Embryonic facial prominence (tissue), 1 donor: ENCODE measurements at regions not wholly inside any gene's neighbourhood (a gene's known extent, or its start where the extent isn't known, plus 50 kb on each side); places are given as distances from the start of the nearest gene placed in this dataset.

Source experiments
- DNase-seq: peaks from one replicate; pipeline ENCODE4 v3.0.0-alpha.2; 2016; ENCODE audit errors: extremely low spot score

- DNase-seq, result no peak
These were observed 635.0 kb downstream of the TBL1XR1 start for GRCh38 chr3:176562331-176562730.

DNA sequence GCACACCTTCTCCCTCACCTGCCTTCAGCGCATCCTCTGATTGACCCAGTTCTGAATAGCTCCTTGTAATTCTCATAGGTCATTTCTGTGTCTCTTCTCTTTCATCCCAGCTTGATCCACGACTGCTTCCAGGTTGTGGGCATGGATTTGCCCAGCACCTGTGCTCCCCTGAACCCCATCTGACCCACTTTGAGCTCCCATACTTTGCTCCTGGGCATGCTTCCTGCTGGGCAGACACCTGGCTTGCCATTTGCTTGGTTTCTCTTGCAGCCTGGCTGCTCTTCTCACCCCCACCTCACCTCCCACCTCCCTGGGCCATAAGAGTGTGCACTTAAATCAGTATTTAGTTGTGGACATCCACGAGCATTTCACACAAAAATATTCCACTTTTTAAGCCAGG lies 635.5 kb downstream of the TBL1XR1 start:
- no peak for DNase-seq

GRCh38 chr3:176554791-176555654 lies 642.3 kb downstream of the TBL1XR1 start:
- DNase-seq, result no peak

GRCh38 chr3:176554264-176554663 lies 643.0 kb downstream of the TBL1XR1 start:
- no peak for DNase-seq

DNA sequence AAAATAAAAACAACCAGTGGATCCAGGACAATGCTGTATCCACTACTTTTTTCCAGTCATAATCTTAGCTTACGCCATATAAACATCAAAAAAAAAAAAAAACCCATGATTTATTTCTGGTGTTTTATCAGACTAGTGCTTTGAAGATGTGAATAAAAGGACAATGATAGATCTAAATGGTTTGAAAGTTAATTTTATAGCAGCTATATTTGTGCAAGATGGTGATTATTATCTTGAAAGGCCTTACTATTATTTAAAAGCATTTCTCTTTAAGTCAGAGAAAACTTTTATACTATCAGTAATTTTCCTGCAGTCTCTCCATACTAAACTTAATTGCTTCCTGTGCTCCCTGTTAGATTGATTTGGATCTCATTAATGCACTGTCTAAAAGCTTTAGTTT lies 670.3 kb downstream of the TBL1XR1 start:
- DNase-seq, result no peak

GRCh38 chr3:176526225-176526624 lies 671.1 kb downstream of the TBL1XR1 start:
- no peak for DNase-seq

- no peak for DNase-seq
These were observed 674.2 kb downstream of the TBL1XR1 start for GRCh38 chr3:176523114-176523513.

- DNase-seq, result no peak
These were observed 674.8 kb downstream of the TBL1XR1 start for GRCh38 chr3:176522436-176522835.

GRCh38 chr3:176521531-176522175 lies 675.6 kb downstream of the TBL1XR1 start:
- no peak for DNase-seq

- DNase-seq, result no peak
These were observed 683.0 kb downstream of the TBL1XR1 start for GRCh38 chr3:176514297-176514696.

- no peak for DNase-seq
These were observed 683.7 kb downstream of the TBL1XR1 start for GRCh38 chr3:176513604-176514003.

GRCh38 chr3:176512037-176512436 lies 685.2 kb downstream of the TBL1XR1 start:
- DNase-seq, result no peak

DNA sequence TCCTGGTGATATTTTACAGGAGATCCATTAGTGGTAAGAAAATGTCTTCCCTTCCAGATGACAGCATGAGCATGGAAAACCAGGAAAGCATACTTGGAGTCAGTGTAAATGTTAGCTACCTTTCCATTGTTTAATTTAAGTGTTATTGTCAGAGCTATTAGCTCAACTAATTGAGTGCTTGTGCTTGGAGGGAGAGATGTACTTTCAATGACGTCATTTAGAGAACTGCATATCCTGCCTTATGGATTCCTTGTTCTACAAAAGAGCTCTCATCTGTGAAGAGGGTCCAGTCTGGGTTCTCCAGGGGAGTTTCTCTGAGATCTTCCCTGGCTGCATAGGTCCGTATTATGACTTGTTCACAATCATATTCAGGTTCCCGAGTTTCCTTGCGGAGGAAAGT lies 687.2 kb downstream of the TBL1XR1 start:
- DNase-seq, result no peak

GRCh38 chr3:176505878-176506621 lies 691.2 kb downstream of the TBL1XR1 start:
- DNase-seq, result no peak

DNA sequence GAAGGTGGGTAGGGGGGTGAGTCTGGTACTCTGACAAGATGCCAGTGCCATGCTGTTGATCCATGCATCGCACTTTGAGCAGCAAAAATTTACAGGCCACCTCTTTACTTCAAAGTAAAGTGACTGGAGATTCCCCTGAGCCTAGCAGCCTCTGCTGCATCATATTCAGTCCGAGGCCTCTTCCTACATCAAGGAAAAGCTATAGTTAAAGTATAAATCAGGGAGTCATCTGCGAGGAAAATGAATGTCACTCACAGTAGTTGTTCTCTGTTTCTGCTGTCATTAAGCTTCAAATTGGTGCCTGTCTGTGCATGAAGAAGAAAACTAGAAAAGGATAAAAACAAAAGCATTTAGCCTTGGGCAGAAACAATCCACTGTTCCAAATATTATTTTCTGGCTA lies 706.2 kb downstream of the TBL1XR1 start:
- DNase-seq, result no peak

GRCh38 chr3:176490357-176490756 lies 706.9 kb downstream of the TBL1XR1 start:
- DNase-seq, result no peak

DNA sequence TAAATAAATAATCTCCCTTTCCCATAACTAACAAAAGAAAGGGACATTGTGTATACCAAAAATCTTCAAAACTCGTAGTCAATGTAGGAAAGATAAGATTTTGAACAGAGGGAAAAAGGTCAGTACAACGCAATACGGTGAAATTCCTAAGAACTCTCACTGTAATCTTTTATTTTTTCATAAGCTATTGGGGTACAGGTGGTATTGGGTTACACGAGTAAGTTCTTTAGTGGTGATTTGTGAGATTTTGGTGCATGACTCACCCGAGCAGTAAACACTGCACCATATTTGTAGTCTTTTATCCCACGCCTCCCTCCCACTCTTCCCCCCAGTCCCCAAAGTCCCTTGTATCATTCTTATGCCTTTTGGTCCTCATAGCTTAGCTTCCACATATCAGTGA lies 718.0 kb downstream of the TBL1XR1 start:
- DNase-seq, result no peak

DNA sequence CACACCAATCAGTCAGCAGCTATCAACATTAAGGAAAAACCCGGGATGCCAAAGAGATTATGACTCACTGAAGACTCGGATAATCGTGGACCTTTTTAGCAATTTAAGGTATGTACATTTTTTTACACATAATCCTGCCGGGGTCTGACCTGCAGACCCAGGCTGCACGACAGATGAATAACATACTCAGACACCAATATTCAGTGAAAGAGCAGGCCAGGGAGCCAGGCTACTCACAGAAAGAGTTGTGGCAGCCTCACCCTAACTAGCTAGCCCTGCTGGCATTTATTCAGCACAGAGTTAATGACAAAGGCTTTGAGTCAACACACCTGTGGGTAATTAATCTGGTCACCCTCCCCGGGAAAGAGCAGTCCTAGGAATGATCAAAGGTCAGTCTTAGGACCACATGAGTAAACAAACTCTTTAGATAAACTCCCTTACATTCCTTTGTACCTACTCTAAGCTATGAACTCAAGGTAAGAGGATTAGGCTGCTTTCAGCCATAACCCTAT lies 727.5 kb downstream of the TBL1XR1 start:
- DNase-seq, result no peak

- no peak for DNase-seq
These were observed 733.7 kb downstream of the TBL1XR1 start for GRCh38 chr3:176463610-176464009.

GRCh38 chr3:176447369-176447768 lies 749.9 kb downstream of the TBL1XR1 start:
- no peak for DNase-seq

GRCh38 chr3:176442326-176442725 lies 755.0 kb downstream of the TBL1XR1 start:
- DNase-seq, result no peak

DNA sequence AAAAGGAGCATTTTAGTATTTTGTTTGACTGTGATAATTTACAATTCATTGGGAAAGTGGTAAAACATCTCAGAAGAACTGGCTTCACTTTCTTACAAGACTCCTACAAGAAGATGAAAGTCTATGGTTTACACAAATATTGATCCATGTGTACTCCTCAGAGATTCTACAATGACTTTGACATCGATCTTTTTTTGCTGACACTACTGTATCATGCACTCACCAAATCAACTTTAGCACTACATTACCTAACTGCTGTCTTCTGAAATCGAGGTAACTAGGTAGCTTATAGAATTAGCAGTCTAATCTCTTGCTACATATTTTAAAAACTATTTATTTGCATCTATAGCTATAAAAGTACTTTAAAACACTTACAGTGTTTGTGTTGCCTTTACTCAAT lies 757.6 kb downstream of the TBL1XR1 start:
- no peak for DNase-seq
